GM08714 (cell line): ENCODE measurements at regions not wholly inside any gene's neighbourhood (a gene's known extent, or its start where the extent isn't known, plus 50 kb on each side); places are given as distances from the start of the nearest gene placed in this dataset.

ENCODE experiments used
- H3K4me3 ChIP-seq: fragments of 200-500 bp; sonication (Bioruptor generic); 2 replicates; pipeline ENCODE4 v1.5.1; 2014; ENCODE audit warnings: mild to moderate bottlenecking, low read length, inconsistent platforms
- ZNF274 ChIP-seq: IDR thresholded peaks from 2 replicates; pipeline ENCODE4 v1.6.1; 2012; ENCODE audit warnings: mild to moderate bottlenecking, low read depth, low read length

GRCh38 chr18:40431071-40431985, 1523.7 kb upstream of the PIK3C3 start:
- H3K4me3 ChIP-seq: no peak overlapping the region
- TF ChIP-seq ZNF274: no peak

- H3K4me3 ChIP-seq: no peak overlapping the region
- TF ChIP-seq ZNF274: no peak
These were observed 1531.7 kb upstream of the PIK3C3 start for GRCh38 chr18:40423291-40423690.

GRCh38 chr18:40420675-40421074, 1534.4 kb upstream of the PIK3C3 start:
- no peak overlapping the region for H3K4me3 ChIP-seq
- no peak for TF ChIP-seq ZNF274

GRCh38 chr18:40417501-40417900, 1537.5 kb upstream of the PIK3C3 start:
- no peak for TF ChIP-seq ZNF274
- H3K4me3 ChIP-seq: no peak overlapping the region

GRCh38 chr18:40415821-40416220, 1539.2 kb upstream of the PIK3C3 start:
- TF ChIP-seq ZNF274: no peak
- H3K4me3 ChIP-seq: no peak overlapping the region

GRCh38 chr18:40415176-40415791, 1539.8 kb upstream of the PIK3C3 start:
- no peak for TF ChIP-seq ZNF274
- H3K4me3 ChIP-seq: no peak overlapping the region

GRCh38 chr18:40414155-40414754, 1540.8 kb upstream of the PIK3C3 start:
- no peak for TF ChIP-seq ZNF274
- no peak overlapping the region for H3K4me3 ChIP-seq

GRCh38 chr18:40413160-40413559, 1541.9 kb upstream of the PIK3C3 start:
- H3K4me3 ChIP-seq: no peak overlapping the region
- TF ChIP-seq ZNF274: no peak

- no peak overlapping the region for H3K4me3 ChIP-seq
- no peak for TF ChIP-seq ZNF274
These were observed 1542.6 kb upstream of the PIK3C3 start for GRCh38 chr18:40412410-40412809.

GRCh38 chr18:40407909-40408308, 1547.1 kb upstream of the PIK3C3 start:
- no peak for TF ChIP-seq ZNF274
- no peak overlapping the region for H3K4me3 ChIP-seq

GRCh38 chr18:40404284-40404683, 1550.8 kb upstream of the PIK3C3 start:
- no peak overlapping the region for H3K4me3 ChIP-seq
- no peak for TF ChIP-seq ZNF274

GRCh38 chr18:40402052-40402451, 1553.0 kb upstream of the PIK3C3 start:
- no peak overlapping the region for H3K4me3 ChIP-seq

GRCh38 chr18:40388121-40388520, 1566.9 kb upstream of the PIK3C3 start:
- H3K4me3 ChIP-seq: no peak overlapping the region
- TF ChIP-seq ZNF274: no peak

More at GRCh38 chr18:40402052-40402451, 1553.0 kb upstream of the PIK3C3 start:
- TF ChIP-seq ZNF274: no peak

- H3K4me3 ChIP-seq: no peak overlapping the region
- no peak for TF ChIP-seq ZNF274
These were observed 1567.8 kb upstream of the PIK3C3 start for GRCh38 chr18:40387130-40387787.
